ENCODE measurements at regions not wholly inside any gene's neighbourhood (a gene's known extent, or its start where the extent isn't known, plus 50 kb on each side); places are given as distances from the start of the nearest gene placed in this dataset.

DNA sequence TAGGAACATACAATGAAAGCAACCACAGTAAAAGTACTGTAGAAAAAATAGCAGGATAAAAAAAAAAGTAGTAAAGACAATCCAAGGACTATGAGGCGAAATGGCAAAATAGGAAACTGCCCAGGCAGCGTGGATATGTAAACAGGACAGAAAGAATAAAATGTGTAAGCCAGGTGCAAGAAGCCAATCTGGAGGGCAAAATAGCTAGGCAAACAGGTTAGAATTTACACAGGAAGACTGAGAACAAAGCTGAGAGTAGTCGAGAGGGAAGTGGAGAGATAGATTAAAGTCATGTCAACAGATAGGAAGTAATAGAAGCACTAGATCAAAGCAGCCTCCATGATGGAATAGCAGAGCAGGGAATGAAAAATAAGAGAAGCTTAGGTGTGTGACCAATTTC is 124.2 kb upstream of the B3GALT2 start:
- H3K79me2 ChIP-seq (ENCODE audit: insufficient read depth, low read length), result no peaks in the 10 kb centered on the region
- DNase-seq (no peak), ATAC-seq (ENCODE audit: insufficient read depth, low read depth) (no peak)
- no peak overlapping the region for H3K27ac ChIP-seq (ENCODE audit: low read length)
- no peaks in the 10 kb centered on the region for H3K27me3 ChIP-seq (ENCODE audit: insufficient read depth, low read length, poor library complexity)
- H3K4me3 ChIP-seq (ENCODE audit: low read depth in 1 of 2, low read length in 2 of 2), result no peak overlapping the region
- no peak overlapping the region for H3K9ac ChIP-seq (ENCODE audit: low read depth, low read length)
- H3K36me3 ChIP-seq (ENCODE audit: insufficient read depth, low read length), result no peaks in the 10 kb centered on the region
- H3K4me1 ChIP-seq (ENCODE audit: insufficient read depth, low read length), result no peaks in the 10 kb centered on the region
- no peaks in the 10 kb centered on the region for H3K9me3 ChIP-seq (ENCODE audit: insufficient read depth, low read length, severe bottlenecking)
- no peak overlapping the region for H2AFZ ChIP-seq (ENCODE audit: low read depth, low read length)
- TF ChIP-seq, protein P1, sequence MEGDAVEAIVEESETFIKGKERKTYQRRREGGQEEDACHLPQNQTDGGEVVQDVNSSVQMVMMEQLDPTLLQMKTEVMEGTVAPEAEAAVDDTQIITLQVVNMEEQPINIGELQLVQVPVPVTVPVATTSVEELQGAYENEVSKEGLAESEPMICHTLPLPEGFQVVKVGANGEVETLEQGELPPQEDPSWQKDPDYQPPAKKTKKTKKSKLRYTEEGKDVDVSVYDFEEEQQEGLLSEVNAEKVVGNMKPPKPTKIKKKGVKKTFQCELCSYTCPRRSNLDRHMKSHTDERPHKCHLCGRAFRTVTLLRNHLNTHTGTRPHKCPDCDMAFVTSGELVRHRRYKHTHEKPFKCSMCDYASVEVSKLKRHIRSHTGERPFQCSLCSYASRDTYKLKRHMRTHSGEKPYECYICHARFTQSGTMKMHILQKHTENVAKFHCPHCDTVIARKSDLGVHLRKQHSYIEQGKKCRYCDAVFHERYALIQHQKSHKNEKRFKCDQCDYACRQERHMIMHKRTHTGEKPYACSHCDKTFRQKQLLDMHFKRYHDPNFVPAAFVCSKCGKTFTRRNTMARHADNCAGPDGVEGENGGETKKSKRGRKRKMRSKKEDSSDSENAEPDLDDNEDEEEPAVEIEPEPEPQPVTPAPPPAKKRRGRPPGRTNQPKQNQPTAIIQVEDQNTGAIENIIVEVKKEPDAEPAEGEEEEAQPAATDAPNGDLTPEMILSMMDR (IDR thresholded peaks at IDR 0.05; ENCODE audit: borderline replicate concordance, extremely low read depth, low read length, poor library complexity, severe bottlenecking), result no peak
- no peak for TF ChIP-seq EZH2 (IDR thresholded peaks at IDR 0.05; ENCODE audit: borderline replicate concordance, low read depth, low read length, severe bottlenecking)
- H3K4me2 ChIP-seq (ENCODE audit: insufficient read depth, low read length), result no peak overlapping the region
- H4K20me1 ChIP-seq (ENCODE audit: insufficient read depth, low read length), result no peaks in the 10 kb centered on the region

GRCh38 chr1:193309936-193310475 is 123.6 kb upstream of the B3GALT2 start:
- DNase-seq (no peak), ATAC-seq (ENCODE audit: insufficient read depth, low read depth) (no peak)
- no peaks in the 10 kb centered on the region for H3K27me3 ChIP-seq (ENCODE audit: insufficient read depth, low read length, poor library complexity)
- no peaks in the 10 kb centered on the region for H4K20me1 ChIP-seq (ENCODE audit: insufficient read depth, low read length)
- no peaks in the 10 kb centered on the region for H3K4me1 ChIP-seq (ENCODE audit: insufficient read depth, low read length)
- no peak overlapping the region for H3K4me3 ChIP-seq (ENCODE audit: low read depth in 1 of 2, low read length in 2 of 2)
- TF ChIP-seq EZH2 (IDR thresholded peaks at IDR 0.05; ENCODE audit: borderline replicate concordance, low read depth, low read length, severe bottlenecking), result no peak
- TF ChIP-seq, protein P1 (IDR thresholded peaks at IDR 0.05; ENCODE audit: borderline replicate concordance, extremely low read depth, low read length, poor library complexity, severe bottlenecking), result no peak
- no peaks in the 10 kb centered on the region for H3K36me3 ChIP-seq (ENCODE audit: insufficient read depth, low read length)
- H3K4me2 ChIP-seq (ENCODE audit: insufficient read depth, low read length), result no peak overlapping the region
- H3K79me2 ChIP-seq (ENCODE audit: insufficient read depth, low read length), result no peaks in the 10 kb centered on the region
- H3K27ac ChIP-seq (ENCODE audit: low read length), result no peak overlapping the region
- H2AFZ ChIP-seq (ENCODE audit: low read depth, low read length), result no peak overlapping the region
- H3K9ac ChIP-seq (ENCODE audit: low read depth, low read length), result no peak overlapping the region
- no peaks in the 10 kb centered on the region for H3K9me3 ChIP-seq (ENCODE audit: insufficient read depth, low read length, severe bottlenecking)

GRCh38 chr1:193308438-193308837 is 122.0 kb upstream of the B3GALT2 start:
- H2AFZ ChIP-seq (ENCODE audit: low read depth, low read length), result no peak overlapping the region
- DNase-seq, result no peak
- no peaks in the 10 kb centered on the region for H3K27me3 ChIP-seq (ENCODE audit: insufficient read depth, low read length, poor library complexity)
- H3K79me2 ChIP-seq (ENCODE audit: insufficient read depth, low read length), result no peaks in the 10 kb centered on the region
- ATAC-seq (ENCODE audit: insufficient read depth, low read depth), result no peak
- no peaks in the 10 kb centered on the region for H3K4me1 ChIP-seq (ENCODE audit: insufficient read depth, low read length)
- no peak overlapping the region for H3K27ac ChIP-seq (ENCODE audit: low read length)
- H3K4me3 ChIP-seq (ENCODE audit: low read depth in 1 of 2, low read length in 2 of 2), result no peak overlapping the region
- H3K9ac ChIP-seq (ENCODE audit: low read depth, low read length), result no peak overlapping the region
- H3K36me3 ChIP-seq (ENCODE audit: insufficient read depth, low read length), result no peaks in the 10 kb centered on the region
- no peaks in the 10 kb centered on the region for H3K9me3 ChIP-seq (ENCODE audit: insufficient read depth, low read length, severe bottlenecking)
- H4K20me1 ChIP-seq (ENCODE audit: insufficient read depth, low read length), result no peaks in the 10 kb centered on the region
- TF ChIP-seq, protein P1 (IDR thresholded peaks at IDR 0.05; ENCODE audit: borderline replicate concordance, extremely low read depth, low read length, poor library complexity, severe bottlenecking), result no peak
- TF ChIP-seq EZH2 (IDR thresholded peaks at IDR 0.05; ENCODE audit: borderline replicate concordance, low read depth, low read length, severe bottlenecking), result no peak
- no peak overlapping the region for H3K4me2 ChIP-seq (ENCODE audit: insufficient read depth, low read length)

- DNase-seq (no peak), ATAC-seq (ENCODE audit: insufficient read depth, low read depth) (no peak)
- no peak overlapping the region for H3K4me3 ChIP-seq (ENCODE audit: low read depth in 1 of 2, low read length in 2 of 2)
- no peaks in the 10 kb centered on the region for H3K36me3 ChIP-seq (ENCODE audit: insufficient read depth, low read length)
- H3K27ac ChIP-seq (ENCODE audit: low read length), result no peak overlapping the region
- H3K9me3 ChIP-seq (ENCODE audit: insufficient read depth, low read length, severe bottlenecking), result no peaks in the 10 kb centered on the region
- no peaks in the 10 kb centered on the region for H3K79me2 ChIP-seq (ENCODE audit: insufficient read depth, low read length)
- H2AFZ ChIP-seq (ENCODE audit: low read depth, low read length), result no peak overlapping the region
- TF ChIP-seq, protein P1 (IDR thresholded peaks at IDR 0.05; ENCODE audit: borderline replicate concordance, extremely low read depth, low read length, poor library complexity, severe bottlenecking), result no peak
- no peak for TF ChIP-seq EZH2 (IDR thresholded peaks at IDR 0.05; ENCODE audit: borderline replicate concordance, low read depth, low read length, severe bottlenecking)
- H3K27me3 ChIP-seq (ENCODE audit: insufficient read depth, low read length, poor library complexity), result no peaks in the 10 kb centered on the region
- no peak overlapping the region for H3K9ac ChIP-seq (ENCODE audit: low read depth, low read length)
- H4K20me1 ChIP-seq (ENCODE audit: insufficient read depth, low read length), result no peaks in the 10 kb centered on the region
- no peaks in the 10 kb centered on the region for H3K4me1 ChIP-seq (ENCODE audit: insufficient read depth, low read length)
- H3K4me2 ChIP-seq (ENCODE audit: insufficient read depth, low read length), result no peak overlapping the region
Measured at GRCh38 chr1:193306430-193306829, 120.0 kb upstream of the B3GALT2 start.
